Right lobe of liver (tissue), 6 donors: ENCODE measurements at regions not wholly inside any gene's neighbourhood (a gene's known extent, or its start where the extent isn't known, plus 50 kb on each side); places are given as distances from the start of the nearest gene placed in this dataset.

Experiments used
- ATAC-seq, 4 donors: fragments of 200-7000 bp; cut with Tn5 transposase; one replicate each; pipeline ENCODE4 v1.9.1; 2020; ENCODE audit warnings: mild to moderate bottlenecking in 4 of 4, moderate library complexity in 4 of 4
- DNase-seq, 3 donors: peaks; one replicate each; pipeline ENCODE4 v3.0.0-alpha.2; 2020
- H3K27ac ChIP-seq, 3 donors: fragments of 200-600 bp; one replicate each; pipeline ENCODE4 v1.8.0; 2022
- H3K27me3 ChIP-seq, 2 donors: fragments of 200-600 bp; one replicate each; pipeline ENCODE4 v1.8.0; 2022
- H3K36me3 ChIP-seq, 4 donors: fragments of 200-600 bp; sonication (generic) in 1 of 4; one replicate each; pipeline versions ENCODE4 v1.5.1 to v1.8.0; 2017 to 2022; ENCODE audit warnings: control low read depth in 1 of 4
- H3K4me1 ChIP-seq, 4 donors: fragments of 200-600 bp; sonication (generic) in 1 of 4; one replicate each; pipeline versions ENCODE4 v1.5.1 to v1.8.0; 2017 to 2022; ENCODE audit warnings: control low read depth in 1 of 4
- H3K4me3 ChIP-seq, 3 donors: fragments of 200-600 bp; one replicate each; pipeline ENCODE4 v1.8.0; 2022
- H3K9me3 ChIP-seq, 4 donors: fragments of 200-600 bp; sonication (generic) in 1 of 4; one replicate each; pipeline versions ENCODE4 v1.5.1 to v1.8.0; 2017 to 2022; ENCODE audit warnings: control low read depth in 1 of 4
- POLR2A ChIP-seq: fragments of 450-650 bp; IDR thresholded peaks from one replicate; pipeline ENCODE4 v1.6.1; 2017; ENCODE audit warnings: antibody characterized with exemption, mild to moderate bottlenecking
- WGBS: methylation state at CpG from one replicate; pipeline ENCODE4 v1.1.6; 2018; ENCODE audit warnings: low coverage, low lambda C conversion rate; ENCODE audit not compliant: insufficient coverage; ENCODE audit errors: missing lambda C conversion rate; 5-methylcytosine and 5-hydroxymethylcytosine counted together
- intact Hi-C, 2 donors: fragments of 100-400 bp; cut with DNase I; formaldehyde crosslinking; loops; one replicate each; pipeline versions ENCODE4 v1.11.2 to v1.14.1; 2022
- TF ChIP-seq, protein P1 (sequence below), 4 donors: fragments of 200-600 bp in 3 of 4; fragments of 450-650 bp in 1 of 4; IDR thresholded peaks; one replicate each; pipeline versions ENCODE4 v1.5.1 to v1.8.0; 2016 to 2022; ENCODE audit warnings: antibody characterized with exemption in 4 of 4, mild to moderate bottlenecking in 2 of 4
- donor health status: DM: no; HTN: yes; CAD: no.
- donor health status: DM: no; HTN: no; CAD: no.
- donor health status: DM: no; HTN: no; CAD: no.
- donor health status: DM: no; HTN: yes; CAD: no.
- donor health status: DM: no; HTN: yes; CAD: no.

GRCh38 chr1:73899311-73899710, 298.7 kb downstream of the LRRIQ3 start:
- H3K27ac ChIP-seq = no peak overlapping the region
- DNase-seq (no peak), ATAC-seq (no peak)
- intact Hi-C loops = no loop called here
- 34% methylated on average over 3 of the region's 3 CpGs for WGBS
- no peak for TF ChIP-seq POLR2A
- TF ChIP-seq, protein P1, sequence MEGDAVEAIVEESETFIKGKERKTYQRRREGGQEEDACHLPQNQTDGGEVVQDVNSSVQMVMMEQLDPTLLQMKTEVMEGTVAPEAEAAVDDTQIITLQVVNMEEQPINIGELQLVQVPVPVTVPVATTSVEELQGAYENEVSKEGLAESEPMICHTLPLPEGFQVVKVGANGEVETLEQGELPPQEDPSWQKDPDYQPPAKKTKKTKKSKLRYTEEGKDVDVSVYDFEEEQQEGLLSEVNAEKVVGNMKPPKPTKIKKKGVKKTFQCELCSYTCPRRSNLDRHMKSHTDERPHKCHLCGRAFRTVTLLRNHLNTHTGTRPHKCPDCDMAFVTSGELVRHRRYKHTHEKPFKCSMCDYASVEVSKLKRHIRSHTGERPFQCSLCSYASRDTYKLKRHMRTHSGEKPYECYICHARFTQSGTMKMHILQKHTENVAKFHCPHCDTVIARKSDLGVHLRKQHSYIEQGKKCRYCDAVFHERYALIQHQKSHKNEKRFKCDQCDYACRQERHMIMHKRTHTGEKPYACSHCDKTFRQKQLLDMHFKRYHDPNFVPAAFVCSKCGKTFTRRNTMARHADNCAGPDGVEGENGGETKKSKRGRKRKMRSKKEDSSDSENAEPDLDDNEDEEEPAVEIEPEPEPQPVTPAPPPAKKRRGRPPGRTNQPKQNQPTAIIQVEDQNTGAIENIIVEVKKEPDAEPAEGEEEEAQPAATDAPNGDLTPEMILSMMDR (IDR thresholded peaks at IDR 0.05) = no peak
- H3K9me3 ChIP-seq = no peaks in the 10 kb centered on the region
- H3K4me3 ChIP-seq = no peak overlapping the region
- no peaks in the 10 kb centered on the region for H3K36me3 ChIP-seq
- H3K27me3 ChIP-seq = no peaks in the 10 kb centered on the region
- no peaks in the 10 kb centered on the region for H3K4me1 ChIP-seq

GRCh38 chr1:73898540-73898939, 299.4 kb downstream of the LRRIQ3 start:
- no peak for ATAC-seq
- no peak for TF ChIP-seq POLR2A
- TF ChIP-seq, protein P1 (IDR thresholded peaks at IDR 0.05) = no peak
- H3K27me3 ChIP-seq = no peaks in the 10 kb centered on the region
- H3K4me3 ChIP-seq = no peak overlapping the region
- no peaks in the 10 kb centered on the region for H3K36me3 ChIP-seq
- H3K9me3 ChIP-seq = no peaks in the 10 kb centered on the region
- H3K4me1 ChIP-seq = no peaks in the 10 kb centered on the region
- intact Hi-C loops = no loop called here
- H3K27ac ChIP-seq = no peak overlapping the region
- 64% methylated on average over 3 of the region's 3 CpGs for WGBS
- DNase-seq = no peak

DNA sequence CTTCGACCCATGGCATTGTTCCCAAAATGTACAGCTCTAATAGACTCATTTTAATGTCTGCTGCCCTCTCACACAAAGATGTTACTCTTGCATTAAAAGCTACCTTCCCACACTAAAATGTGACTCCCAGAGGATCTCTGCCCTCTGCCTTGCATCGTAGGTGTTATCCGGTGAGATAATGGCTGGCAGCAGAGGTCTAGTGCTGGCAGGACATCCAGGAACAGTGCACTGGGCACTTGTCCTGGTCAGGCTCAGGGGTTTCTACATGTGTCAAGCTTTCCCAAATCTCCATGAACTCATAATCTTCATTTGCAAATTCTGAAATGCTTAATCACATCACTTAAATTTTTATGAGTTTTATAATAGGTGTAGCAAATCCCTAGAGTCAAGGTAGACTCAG, 310.6 kb downstream of the LRRIQ3 start:
- Histone ChIP-seq H3K36me3 (no peaks in the 10 kb centered on the region), H3K4me3 (no peak overlapping the region), H3K27me3 (no peaks in the 10 kb centered on the region), H3K27ac (no peak overlapping the region), H3K9me3 (no peaks in the 10 kb centered on the region), H3K4me1 (no peaks in the 10 kb centered on the region)
- intact Hi-C loops = no loop called here
- TF ChIP-seq POLR2A = no peak
- TF ChIP-seq, protein P1 (IDR thresholded peaks at IDR 0.05) = no peak
- ATAC-seq (no peak), DNase-seq (no peak)
- 65% methylated on average over 3 of the region's 3 CpGs for WGBS

DNA sequence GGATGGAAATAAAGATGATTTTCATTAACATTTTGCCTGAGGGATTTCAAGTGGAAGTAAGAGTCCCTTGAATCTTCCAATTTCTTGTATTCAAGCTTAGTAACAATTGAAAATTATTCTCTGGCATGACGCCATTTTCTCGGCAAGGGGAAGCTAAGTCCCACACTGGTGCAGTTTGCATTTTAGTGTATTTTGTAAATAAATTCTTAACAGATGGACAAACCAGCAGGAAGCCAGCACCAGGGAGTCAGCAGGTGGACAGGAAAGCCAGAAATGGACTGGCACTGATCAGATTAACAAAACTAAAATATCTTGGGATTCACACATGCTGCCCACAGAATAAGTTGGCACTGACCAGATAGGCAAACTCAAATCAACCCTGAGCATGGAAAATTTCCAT, 311.3 kb downstream of the LRRIQ3 start:
- 35% methylated on average over 2 of the region's 2 CpGs for WGBS
- no peaks in the 10 kb centered on the region for H3K4me1 ChIP-seq
- intact Hi-C loops = no loop called here
- no peaks in the 10 kb centered on the region for H3K9me3 ChIP-seq
- no peak for DNase-seq
- H3K36me3 ChIP-seq = no peaks in the 10 kb centered on the region
- H3K27me3 ChIP-seq = no peaks in the 10 kb centered on the region
- no peak for ATAC-seq
- H3K4me3 ChIP-seq = no peak overlapping the region
- no peak overlapping the region for H3K27ac ChIP-seq
- no peak for TF ChIP-seq POLR2A
- TF ChIP-seq, protein P1 (IDR thresholded peaks at IDR 0.05) = no peak

- 27% methylated on average over 1 of the region's 1 CpG for WGBS
- Histone ChIP-seq H3K4me3 (no peak overlapping the region), H3K9me3 (no peaks in the 10 kb centered on the region), H3K4me1 (no peaks in the 10 kb centered on the region), H3K27me3 (no peaks in the 10 kb centered on the region), H3K36me3 (no peaks in the 10 kb centered on the region), H3K27ac (no peak overlapping the region)
- TF ChIP-seq, protein P1 (IDR thresholded peaks at IDR 0.05) = no peak
- no peak for TF ChIP-seq POLR2A
- ATAC-seq (no peak), DNase-seq (no peak)
- intact Hi-C loops = no loop called here
Observed at GRCh38 chr1:73874806-73875205, 323.2 kb downstream of the LRRIQ3 start.
